ENCODE measurements at regions not wholly inside any gene's neighbourhood (a gene's known extent, or its start where the extent isn't known, plus 50 kb on each side); places are given as distances from the start of the nearest gene placed in this dataset.
A peak's percentile ranks its signal among the peaks of the same experiment; 100 is the strongest.
"Not testable (repeated sequence)": the region's sequence is repeated elsewhere in the genome, so short reads cannot be mapped to it uniquely, and the experiment has no call there.

GRCh38 chr15:26069231-26069641 lies 206.1 kb upstream of the ATP10A start:
- no peak for DNase-seq

GRCh38 chr15:26066896-26067295 lies 203.8 kb upstream of the ATP10A start:
- no peak for DNase-seq

- no peak for DNase-seq
Observed at GRCh38 chr15:26065723-26066122, 202.6 kb upstream of the ATP10A start.

- DNase-seq = no peak
Observed at GRCh38 chr15:26061248-26061647, 198.1 kb upstream of the ATP10A start.

GRCh38 chr15:26056766-26057165 lies 193.6 kb upstream of the ATP10A start:
- not testable (repeated sequence) for DNase-seq

GRCh38 chr15:26051761-26052675 lies 188.9 kb upstream of the ATP10A start:
- DNase-seq = peak; percentile 50

- DNase-seq = no peak
Observed at GRCh38 chr15:26050984-26051383, 187.9 kb upstream of the ATP10A start.

- DNase-seq = no peak
Observed at GRCh38 chr15:26049900-26050657, 187.0 kb upstream of the ATP10A start.

GRCh38 chr15:26048669-26049068 lies 185.5 kb upstream of the ATP10A start:
- no peak for DNase-seq

- no peak for DNase-seq
Observed at GRCh38 chr15:26045516-26045915, 182.4 kb upstream of the ATP10A start.

- no peak for DNase-seq
Observed at GRCh38 chr15:26043018-26043417, 179.9 kb upstream of the ATP10A start.

- DNase-seq = no peak
Observed at GRCh38 chr15:26038693-26039092, 175.6 kb upstream of the ATP10A start.

GRCh38 chr15:26037369-26037768 lies 174.2 kb upstream of the ATP10A start:
- no peak for DNase-seq

GRCh38 chr15:26033493-26033892 lies 170.4 kb upstream of the ATP10A start:
- no peak for DNase-seq

GRCh38 chr15:26032162-26032846 lies 169.2 kb upstream of the ATP10A start:
- DNase-seq = no peak

- DNase-seq = not testable (repeated sequence)
Observed at GRCh38 chr15:26029586-26029985, 166.5 kb upstream of the ATP10A start.

- DNase-seq = no peak
Observed at GRCh38 chr15:26029146-26029545, 166.0 kb upstream of the ATP10A start.

GRCh38 chr15:26028086-26028740 lies 165.1 kb upstream of the ATP10A start:
- DNase-seq = no peak

- not testable (repeated sequence) for DNase-seq
Observed at GRCh38 chr15:26026671-26027070, 163.5 kb upstream of the ATP10A start.

- no peak for DNase-seq
Observed at GRCh38 chr15:26024241-26024640, 161.1 kb upstream of the ATP10A start.

GRCh38 chr15:26023691-26024090 lies 160.6 kb upstream of the ATP10A start:
- DNase-seq = no peak

GRCh38 chr15:26023231-26023630 lies 160.1 kb upstream of the ATP10A start:
- no peak for DNase-seq

GRCh38 chr15:26020871-26021270 lies 157.7 kb upstream of the ATP10A start:
- no peak for DNase-seq
